ENCODE measurements at regions not wholly inside any gene's neighbourhood (a gene's known extent, or its start where the extent isn't known, plus 50 kb on each side); places are given as distances from the start of the nearest gene placed in this dataset.

DNA sequence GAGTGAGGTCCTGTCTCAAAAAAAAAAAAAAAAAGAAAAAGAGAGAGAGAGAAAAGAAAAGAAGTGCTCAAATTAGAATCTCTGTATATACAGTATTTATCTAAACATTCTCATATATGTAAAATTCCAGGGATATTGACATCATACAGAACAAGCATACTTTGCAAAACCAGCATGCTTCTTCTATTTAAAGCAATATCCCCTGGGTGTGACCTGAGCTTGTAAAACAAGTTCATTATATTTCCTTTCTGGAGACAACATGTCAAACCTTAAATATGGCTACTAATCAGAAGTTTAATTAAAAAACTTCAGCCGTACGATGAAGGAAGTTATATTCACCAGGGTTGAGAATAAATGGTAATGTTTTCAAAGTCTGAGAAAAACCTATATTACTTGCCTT lies 175.8 kb upstream of the HMGA2 start:
- TF ChIP-seq, protein P1, sequence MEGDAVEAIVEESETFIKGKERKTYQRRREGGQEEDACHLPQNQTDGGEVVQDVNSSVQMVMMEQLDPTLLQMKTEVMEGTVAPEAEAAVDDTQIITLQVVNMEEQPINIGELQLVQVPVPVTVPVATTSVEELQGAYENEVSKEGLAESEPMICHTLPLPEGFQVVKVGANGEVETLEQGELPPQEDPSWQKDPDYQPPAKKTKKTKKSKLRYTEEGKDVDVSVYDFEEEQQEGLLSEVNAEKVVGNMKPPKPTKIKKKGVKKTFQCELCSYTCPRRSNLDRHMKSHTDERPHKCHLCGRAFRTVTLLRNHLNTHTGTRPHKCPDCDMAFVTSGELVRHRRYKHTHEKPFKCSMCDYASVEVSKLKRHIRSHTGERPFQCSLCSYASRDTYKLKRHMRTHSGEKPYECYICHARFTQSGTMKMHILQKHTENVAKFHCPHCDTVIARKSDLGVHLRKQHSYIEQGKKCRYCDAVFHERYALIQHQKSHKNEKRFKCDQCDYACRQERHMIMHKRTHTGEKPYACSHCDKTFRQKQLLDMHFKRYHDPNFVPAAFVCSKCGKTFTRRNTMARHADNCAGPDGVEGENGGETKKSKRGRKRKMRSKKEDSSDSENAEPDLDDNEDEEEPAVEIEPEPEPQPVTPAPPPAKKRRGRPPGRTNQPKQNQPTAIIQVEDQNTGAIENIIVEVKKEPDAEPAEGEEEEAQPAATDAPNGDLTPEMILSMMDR (conservative IDR thresholded peaks at IDR 0.05; ENCODE audit: low read depth, low read length): no peak
- TF ChIP-seq EZH2 (IDR thresholded peaks at IDR 0.05; ENCODE audit: borderline replicate concordance, low read depth, low read length, poor library complexity, severe bottlenecking): no peak
